Nucleus accumbens (tissue), 56 donors: ENCODE measurements at regions not wholly inside any gene's neighbourhood (a gene's known extent, or its start where the extent isn't known, plus 50 kb on each side); places are given as distances from the start of the nearest gene placed in this dataset.
A peak's percentile ranks its signal among the peaks of the same experiment; 100 is the strongest.

Experiments used
- DNase-seq, 56 donors: peaks; one replicate each; lab custom pipeline; 2025; lab: John Stamatoyannopoulos, UW

DNA sequence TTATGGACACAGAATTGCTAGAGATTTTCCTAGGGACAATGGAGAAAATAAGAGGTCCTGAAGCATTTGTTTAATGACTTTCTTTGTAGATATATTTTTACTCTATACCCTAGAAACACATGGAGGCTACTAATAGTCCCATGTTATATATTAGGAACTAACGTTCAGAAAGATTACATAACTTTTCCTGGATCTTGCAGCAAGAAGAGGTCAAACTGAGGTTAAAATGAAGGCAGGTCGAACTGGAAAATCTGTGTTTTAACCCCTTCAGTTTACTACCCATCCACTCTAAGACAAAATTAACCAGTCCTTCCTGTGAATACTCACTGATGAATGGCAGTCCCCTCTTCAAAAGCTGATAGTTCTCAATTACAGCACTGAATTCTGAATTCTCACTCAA lies 1415.8 kb upstream of the CELF4 start:
- DNase-seq: no peak

DNA sequence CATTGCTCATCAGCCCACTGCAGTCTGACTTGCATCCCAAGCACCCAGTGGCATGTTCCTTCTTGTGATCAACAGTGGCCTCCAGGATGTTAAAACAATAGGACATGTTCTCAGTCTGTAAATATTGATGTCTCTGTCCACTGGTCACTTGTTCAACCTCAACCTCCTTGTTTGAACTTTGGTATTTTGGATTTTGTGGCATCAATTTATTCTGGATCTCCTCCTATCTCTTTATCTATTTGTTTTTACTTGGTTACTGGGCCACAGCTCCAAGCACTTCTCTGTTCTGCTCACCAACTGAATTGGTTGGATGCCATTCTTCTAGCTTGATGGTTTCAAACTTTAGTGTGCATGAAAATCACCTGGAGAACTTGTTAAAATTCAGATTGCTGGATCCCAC lies 1414.8 kb upstream of the CELF4 start:
- no peak for DNase-seq

DNA sequence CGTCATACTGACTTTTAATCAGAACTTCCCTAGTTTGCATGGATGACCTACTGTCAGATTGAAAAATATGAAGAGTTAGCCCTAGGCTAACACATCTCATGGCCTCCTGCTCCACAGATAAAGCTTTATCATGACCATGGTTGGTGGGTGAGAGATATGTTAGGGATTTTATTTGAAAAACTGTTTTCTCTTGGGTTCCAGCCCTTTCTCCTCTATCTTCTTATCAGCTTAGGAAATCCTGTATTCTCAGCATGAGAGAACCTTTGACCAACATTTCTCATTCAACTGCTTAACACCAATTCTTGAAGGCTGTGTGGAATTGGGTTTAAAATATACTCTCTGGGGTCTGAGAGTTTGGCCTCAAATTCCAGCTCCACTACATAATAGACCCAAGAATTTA lies 1407.0 kb upstream of the CELF4 start:
- DNase-seq: no peak

DNA sequence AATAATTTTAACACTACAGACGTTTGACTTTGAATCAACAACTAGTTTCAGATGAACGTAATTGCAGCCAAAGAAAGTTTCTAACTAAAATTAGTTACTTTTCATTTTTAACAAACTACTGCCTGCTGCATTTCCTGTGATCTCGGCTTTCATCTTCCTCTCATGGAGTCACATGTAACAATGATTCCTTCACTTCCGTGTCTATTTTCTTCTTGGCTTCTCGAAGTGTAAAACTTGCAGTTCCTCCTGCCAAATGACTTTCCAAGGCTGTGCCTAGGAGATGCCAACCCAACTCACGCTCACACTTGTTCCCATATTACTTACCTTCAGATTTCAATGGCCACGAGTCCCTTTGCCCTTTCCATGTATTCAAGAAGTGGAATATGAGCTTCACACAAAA lies 1406.3 kb upstream of the CELF4 start:
- DNase-seq: no peak

DNA sequence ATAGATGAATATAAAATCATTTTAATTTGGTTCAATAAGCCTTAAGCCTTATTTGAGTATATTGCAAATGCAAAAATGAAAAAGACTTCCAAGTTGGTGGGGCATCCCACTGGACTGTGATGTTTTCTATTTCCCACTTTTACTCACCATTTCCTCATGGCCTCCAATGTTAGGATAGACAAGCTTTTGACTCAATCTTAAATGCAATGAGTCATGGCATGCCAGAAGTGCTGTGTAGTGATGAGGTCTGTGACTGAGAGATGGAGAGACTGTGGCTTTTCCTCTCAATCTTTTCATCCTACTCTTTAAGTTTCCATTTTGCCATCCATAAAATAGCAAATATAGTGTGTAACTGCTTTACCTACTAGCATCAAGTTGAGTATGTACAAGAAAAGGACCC lies 1401.2 kb upstream of the CELF4 start:
- no peak for DNase-seq

DNA sequence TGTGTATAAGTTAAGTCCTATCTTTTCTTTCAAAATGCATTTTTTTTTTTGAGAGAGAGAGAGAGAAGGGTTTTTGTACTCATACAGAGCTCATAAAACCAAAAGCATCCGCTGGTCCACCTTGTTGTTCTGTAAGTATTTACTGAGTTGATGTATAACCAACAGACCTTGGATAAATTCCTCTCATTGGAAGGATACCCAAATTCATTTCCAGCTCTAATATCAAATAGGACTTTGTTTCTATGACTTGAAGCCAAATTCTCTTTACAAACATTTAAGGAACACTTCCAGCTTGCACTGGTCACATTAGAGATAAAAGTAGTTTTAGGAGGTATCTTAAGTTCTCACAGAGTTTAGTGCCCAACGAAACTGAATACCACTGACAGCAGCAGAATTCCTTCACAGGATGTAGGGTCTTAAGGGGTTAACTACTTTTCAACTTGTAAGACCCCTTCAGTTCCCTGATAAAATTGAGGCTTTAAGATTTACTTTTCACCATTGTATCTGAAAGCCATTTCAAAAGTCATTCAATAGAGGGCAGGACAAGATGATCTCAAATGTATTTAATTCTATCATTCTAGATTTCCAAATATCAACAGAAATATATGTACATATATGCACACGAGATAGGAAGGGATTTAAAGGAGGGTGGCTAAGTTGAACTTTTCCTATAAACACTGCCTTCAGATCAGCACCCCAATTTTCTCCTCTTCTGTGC lies 1398.5 kb upstream of the CELF4 start:
- no peak for DNase-seq

DNA sequence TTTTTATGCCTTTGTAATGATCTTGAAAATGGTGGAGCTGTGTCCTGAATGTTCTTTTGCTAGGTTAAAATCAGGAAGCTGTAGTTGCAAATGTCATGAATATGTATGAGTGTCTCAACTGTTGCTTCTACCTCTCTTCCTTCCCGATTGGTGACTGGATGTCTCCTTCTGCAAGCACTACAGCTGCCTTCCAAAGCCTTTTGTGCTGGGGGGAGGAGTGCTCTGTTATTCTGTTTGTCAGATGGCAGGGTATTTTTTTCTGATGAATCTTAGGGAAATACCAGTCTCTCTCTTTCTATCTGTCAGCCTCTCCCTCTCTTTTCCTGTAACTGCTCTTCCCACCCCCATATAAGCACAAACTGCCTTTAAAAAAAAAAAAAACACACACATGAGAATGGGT lies 1396.3 kb upstream of the CELF4 start:
- DNase-seq: no peak

DNA sequence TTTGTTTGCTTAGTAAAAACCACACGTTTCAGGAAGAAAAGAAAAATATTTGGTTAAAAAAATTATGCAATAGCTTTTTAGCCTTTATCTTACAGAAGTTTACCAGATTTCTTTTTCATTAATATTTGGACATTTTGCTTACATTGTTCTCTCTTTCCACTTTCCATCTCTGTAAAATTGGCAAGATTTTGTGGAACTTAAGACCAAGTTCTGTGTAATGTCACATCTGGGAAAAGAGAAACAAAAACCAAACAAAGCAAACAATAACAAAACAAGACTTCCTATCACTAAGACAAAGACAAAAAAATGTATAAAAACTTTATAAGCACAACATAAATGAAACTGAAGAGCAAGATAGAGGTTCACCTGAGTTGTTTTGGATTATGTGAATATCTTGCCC lies 1392.1 kb upstream of the CELF4 start:
- DNase-seq: no peak

DNA sequence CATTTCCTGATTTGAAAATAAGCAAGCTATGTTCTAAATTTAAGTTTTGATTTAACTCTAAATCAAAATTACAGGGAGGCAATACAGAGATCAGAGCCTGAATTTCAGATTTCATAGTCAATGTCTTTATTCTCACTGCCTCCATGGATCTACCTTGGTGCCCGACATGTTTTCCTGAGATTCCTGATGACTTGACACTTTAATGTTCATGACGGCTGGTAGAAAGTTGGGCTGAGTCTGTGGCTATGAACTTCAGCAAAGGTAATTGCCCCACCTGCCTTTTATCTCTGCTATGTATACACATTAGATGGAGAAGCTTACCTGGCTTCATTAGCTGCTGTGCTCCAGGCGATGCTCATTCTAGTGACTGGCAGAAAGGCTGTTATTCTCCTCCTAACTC lies 1390.5 kb upstream of the CELF4 start:
- no peak for DNase-seq

DNA sequence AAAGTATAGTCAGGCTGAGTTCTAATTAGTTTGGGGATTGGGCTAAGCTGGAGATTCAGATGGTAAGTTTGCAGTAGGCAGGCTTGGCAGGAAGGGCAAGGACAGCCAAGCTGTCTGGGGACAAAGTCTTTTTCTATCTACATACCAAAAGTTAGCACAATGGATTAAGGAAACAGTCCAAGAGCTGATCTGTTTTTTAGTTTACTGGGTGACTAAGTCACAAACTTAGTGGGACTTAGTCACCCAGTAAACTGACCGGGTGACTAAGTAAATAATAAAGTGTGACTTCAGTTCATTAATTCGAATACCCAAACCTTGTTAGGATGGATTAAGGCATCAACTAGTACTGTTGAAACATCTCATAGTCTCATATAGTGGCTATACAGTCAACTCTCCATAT lies 1386.0 kb upstream of the CELF4 start:
- DNase-seq: no peak

DNA sequence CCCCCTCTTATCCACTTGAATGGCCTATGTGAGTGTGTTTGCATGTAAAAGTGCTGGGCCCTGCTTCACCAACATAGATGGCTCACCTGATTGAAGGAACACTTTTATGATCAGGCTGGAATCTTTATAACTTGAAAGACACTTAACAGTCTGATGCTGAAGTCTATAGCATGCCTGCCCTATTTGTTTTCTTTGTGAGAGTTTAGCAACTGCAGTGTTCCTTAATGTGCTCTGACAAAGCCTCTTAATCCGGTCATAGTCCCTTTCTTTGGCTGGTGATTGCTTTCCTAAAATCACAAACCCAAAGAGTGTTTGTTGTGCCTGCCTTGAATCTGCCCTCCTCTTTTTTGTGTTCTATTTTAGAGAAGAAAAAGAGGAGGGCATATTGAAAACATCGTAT lies 1382.8 kb upstream of the CELF4 start:
- no peak for DNase-seq

DNA sequence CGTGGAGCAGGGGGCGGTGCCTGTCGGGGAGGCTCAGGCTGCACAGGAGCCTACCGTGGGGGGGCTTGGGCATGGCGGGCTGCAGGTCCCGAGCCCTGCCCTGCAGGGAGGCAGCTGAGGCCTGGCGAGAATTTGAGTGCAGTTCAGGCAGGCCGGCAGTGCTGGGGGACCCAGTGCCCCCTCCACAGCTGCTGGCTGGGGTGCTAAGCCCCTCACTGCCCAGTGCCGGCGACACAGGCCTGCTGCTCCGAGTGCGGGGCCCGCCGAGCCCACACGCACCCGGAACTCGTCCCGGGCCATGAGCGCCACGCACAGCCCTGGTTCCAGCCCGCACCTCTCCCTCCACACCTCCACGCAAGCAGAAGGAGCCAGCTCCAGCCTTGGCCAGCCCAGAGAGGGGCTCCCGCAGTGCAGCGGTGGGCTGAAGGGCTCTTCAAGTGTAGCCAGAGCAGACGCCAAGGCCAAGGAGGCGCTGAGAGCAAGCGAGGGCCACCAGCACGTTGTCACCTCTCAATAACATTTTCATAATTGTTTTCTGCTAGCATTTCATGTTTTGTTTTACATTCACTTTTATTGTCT lies 1378.9 kb upstream of the CELF4 start:
- DNase-seq: no peak

DNA sequence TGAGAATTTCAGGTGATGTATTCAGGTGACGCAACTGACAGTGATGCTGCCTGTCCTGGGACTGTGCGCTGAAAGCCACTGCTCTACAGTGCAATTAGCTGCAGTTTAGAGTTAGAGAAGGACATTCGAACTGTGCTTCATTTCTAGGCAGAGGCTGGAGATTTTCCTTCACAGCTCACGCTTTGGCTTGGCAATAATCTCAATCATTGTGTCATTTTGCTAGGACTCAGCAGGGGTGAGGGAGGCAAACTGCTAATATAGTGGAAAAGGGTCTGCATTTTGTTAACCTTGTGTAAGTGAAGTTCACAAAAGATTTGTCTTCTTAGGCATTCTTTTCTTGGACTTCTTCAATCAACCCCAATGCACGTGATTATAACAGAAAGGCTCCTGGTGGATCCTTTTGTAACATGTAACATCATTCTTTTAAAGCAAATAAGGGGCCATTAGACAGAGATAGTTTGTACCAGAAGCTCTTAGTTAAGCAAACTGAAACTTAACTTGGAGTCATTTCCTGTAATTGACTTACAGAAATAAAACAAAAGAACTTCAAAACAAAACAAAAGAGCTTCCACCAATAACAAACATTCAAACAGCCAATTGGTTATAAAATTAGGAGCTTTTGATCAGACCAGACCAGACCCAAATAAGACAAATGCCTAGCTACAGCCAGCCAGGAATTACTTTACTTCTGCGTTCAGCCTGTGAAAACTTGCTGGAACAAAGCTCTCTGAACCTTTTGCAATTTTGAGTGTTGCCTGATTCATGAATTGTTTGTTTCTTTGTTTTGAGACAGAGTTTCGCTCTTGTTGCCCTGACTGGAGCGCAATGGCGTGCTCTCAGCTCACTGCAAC lies 1376.3 kb upstream of the CELF4 start:
- no peak for DNase-seq

DNA sequence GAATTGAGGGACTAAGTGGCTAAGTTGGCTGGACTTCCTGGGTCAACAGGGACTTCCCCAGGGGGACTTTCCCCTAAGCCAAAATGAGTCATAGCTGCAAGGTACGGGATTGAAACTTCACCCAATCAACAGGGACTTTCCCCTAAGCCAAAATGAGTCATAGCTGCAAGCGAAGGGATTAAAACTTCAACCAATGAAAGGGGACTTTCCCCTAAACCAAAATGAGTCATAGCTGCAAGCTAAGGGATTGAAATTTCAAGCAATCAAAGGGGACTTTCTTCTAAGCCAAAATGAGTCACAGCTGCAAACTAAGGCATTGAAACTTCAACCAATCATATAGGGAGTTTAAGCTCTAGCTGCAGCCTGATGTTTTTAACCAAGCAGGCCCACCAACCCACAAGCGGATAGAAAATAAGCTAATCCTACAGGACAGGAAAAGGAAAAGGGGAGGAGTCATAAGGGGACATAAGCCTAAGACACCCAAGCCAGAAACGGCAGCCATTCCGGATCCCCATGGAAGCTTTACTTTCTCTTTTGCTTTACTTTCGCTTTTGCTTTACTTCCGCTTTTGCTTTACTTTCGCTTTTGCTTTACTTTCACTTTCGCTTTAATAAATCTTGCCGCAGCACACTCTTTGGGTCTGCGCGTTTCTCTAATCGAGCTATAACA lies 1375.4 kb upstream of the CELF4 start:
- peak in 1 of 56 donors; percentile 4 for DNase-seq

DNA sequence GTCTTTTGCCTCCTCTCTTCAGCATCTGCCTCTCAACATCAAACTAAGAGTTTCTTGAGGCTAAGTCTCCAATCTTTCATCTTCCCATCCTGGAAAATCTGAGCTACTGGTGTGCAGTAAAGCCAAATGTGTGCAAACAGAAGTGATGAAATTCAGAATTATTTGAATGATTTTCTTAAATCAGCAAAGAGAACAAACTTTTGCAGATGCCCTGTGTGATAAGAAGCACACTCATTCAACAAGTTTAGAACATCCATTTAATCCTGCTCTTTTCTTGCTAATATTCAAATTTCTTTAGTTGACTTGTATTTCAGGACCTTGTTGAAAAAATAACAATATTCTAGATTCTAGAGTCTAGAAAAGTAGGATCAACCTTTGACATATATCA lies 1374.9 kb upstream of the CELF4 start:
- no peak for DNase-seq

DNA sequence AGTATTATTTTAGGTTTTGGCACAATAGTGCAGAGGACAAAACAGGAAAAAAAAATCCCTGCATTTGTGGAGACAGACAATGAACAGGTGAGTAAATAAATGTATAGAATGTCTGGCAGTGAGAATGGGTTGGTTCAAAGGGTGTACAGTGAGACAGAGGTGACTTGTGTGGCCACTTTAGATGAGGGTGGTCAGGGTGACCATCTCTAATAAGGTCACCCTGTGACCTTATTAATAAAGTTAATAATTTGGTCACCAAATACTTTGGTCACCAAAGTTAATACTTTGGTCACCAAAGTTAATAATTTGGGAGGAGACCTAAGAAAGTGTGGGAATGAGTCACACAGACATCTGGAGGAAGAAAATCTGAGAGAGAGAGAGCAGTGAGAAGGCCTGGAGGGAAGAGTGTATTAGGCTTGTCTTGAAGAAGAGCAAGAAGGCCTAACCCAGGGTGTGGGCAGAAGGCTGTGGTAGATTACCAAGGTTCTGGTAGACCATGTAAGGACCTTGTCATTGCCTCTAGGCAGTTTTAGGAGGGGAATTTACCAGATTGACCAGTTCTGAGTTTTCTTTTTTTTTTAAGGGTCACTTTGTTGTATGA lies 1368.4 kb upstream of the CELF4 start:
- no peak for DNase-seq

DNA sequence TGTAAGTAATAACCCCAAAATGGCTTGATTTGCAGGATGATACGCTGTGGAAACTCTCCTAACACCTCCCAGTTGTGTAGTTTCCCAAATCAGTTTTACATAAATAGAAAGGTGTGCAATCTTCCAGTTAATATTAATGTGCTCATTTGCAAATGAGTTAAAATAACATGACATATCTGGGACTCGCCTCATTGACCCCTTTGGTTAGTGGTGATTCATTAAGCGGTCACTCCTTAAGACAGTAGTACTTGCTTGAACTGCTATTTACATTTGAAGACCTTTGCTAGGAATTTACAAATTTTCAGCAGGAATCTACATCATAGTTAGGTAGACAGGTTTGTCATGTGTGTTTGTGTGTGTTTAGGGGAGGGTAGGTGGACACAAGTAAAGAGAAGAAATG lies 1367.7 kb upstream of the CELF4 start:
- DNase-seq: no peak

DNA sequence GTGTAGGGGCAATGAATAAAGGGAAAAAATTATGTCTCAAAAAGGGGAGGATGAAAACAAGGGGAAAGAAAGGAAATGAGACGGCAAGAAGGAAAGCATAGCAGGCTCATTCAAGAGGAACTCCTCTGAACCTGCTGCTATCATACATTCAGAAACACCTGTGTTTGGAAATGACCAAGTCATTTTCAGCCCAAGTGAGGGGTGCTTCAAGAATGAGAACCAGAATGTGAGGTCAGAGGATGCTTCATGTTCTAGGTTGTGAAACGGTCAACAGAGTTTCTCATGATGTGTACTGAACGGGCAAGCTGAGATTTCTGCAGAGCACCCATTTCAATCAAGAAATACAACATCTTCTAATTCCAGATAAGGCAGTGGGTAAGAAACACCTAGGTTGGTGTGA lies 1367.2 kb upstream of the CELF4 start:
- no peak for DNase-seq

DNA sequence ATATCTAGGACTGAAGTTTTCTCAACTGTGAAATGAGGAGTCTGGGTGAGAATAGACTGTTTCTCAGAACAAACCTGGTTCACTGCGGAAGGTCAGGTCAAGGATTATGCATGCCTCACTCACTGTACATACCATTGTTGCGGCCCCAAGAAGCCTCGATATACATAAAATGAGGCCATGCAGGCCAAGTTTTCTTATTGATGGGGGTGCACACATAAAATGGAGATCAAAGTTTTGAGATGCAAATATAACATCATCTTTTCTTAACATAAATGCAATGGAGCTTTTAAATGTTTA lies 1366.1 kb upstream of the CELF4 start:
- no peak for DNase-seq

DNA sequence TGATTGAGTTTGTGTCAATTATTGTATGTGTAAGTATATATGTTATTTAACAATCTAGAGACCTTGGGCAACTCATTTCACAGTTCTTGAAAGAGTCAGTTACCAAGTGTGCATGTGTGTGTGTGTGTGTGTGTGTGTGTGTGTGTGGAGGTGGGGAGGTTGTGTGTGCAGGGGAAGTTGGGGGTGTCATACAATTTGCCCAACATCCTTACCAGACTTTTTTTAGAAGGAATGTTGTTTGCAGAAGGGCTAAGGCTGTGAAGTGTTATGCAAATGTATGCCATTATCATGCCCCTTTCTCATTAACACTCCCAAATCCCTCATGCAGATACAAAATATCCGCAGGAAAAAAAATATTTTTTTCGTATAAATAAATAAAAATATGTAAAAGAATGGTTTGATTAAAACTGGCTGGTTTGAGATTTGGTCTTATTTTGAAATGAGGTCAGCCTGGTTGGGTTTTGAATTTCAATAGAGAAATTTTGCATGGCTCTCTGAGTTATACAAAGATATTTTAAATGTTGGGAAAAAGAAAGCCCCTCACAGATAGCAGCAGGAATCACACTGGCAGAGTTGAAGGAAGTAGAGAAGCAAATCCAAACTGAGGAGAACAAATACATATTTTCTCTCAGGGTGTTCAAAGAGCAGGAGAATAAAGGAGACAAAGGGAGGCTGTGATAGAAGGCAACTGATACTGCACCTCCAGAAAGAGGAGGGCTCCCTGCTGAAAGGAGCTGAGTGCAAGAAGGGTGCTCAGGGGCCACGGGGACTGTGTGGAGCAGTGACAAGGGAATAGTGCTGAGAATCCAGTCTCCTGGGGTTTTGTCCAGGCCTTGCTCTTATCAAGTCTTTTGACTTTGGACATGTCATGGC lies 1365.5 kb upstream of the CELF4 start:
- DNase-seq: no peak
